Activated CD4-positive, alpha-beta T cell treated with anti-CD3 and anti-CD28 coated beads, Interleukin-2, amount 10 ng/mL, durations not matched to agents 24 days and 14 days (primary cell): ENCODE measurements at regions not wholly inside any gene's neighbourhood (a gene's known extent, or its start where the extent isn't known, plus 50 kb on each side); places are given as distances from the start of the nearest gene placed in this dataset.

Experiments used
- DNase-seq: peaks from one replicate; pipeline ENCODE4 v3.0.0; 2022
- H3K27ac Mint-ChIP-seq: one replicate; pipeline ENCODE4 v1.8.0; 2022; ENCODE audit warnings: mild to moderate bottlenecking, mixed read lengths
- H3K27me3 Mint-ChIP-seq: one replicate; pipeline ENCODE4 v1.8.0; 2022; ENCODE audit warnings: mixed read lengths
- H3K36me3 Mint-ChIP-seq: one replicate; pipeline ENCODE4 v1.8.0; 2022; ENCODE audit warnings: low read depth, mild to moderate bottlenecking, mixed read lengths
- H3K4me1 Mint-ChIP-seq: one replicate; pipeline ENCODE4 v1.8.0; 2021; ENCODE audit warnings: mixed read lengths
- H3K4me3 Mint-ChIP-seq: one replicate; pipeline ENCODE4 v1.8.0; 2022; ENCODE audit warnings: mild to moderate bottlenecking, moderate library complexity, mixed read lengths
- H3K9me3 Mint-ChIP-seq: one replicate; pipeline ENCODE4 v1.8.0; 2021; ENCODE audit warnings: mixed read lengths
- intact Hi-C: fragments of 100-400 bp; cut with micrococcal nuclease; formaldehyde crosslinking; loops from one replicate; pipeline ENCODE4 v1.15.1; 2023

GRCh38 chr15:97386940-97387339 is 573.6 kb upstream of the ARRDC4 start:
- no peaks in the 10 kb centered on the region for H3K4me1 Mint-ChIP-seq
- no peaks in the 10 kb centered on the region for H3K36me3 Mint-ChIP-seq
- H3K4me3 Mint-ChIP-seq: no peak overlapping the region
- H3K9me3 Mint-ChIP-seq: no peaks in the 10 kb centered on the region
- intact Hi-C loops: no loop called here
- H3K27me3 Mint-ChIP-seq: no peaks in the 10 kb centered on the region
- no peak overlapping the region for H3K27ac Mint-ChIP-seq
- DNase-seq: no peak

GRCh38 chr15:97401195-97401594 is 559.3 kb upstream of the ARRDC4 start:
- no peaks in the 10 kb centered on the region for H3K36me3 Mint-ChIP-seq
- no peaks in the 10 kb centered on the region for H3K9me3 Mint-ChIP-seq
- DNase-seq: no peak
- intact Hi-C loops: no loop called here
- no peak overlapping the region for H3K27ac Mint-ChIP-seq
- H3K4me1 Mint-ChIP-seq: no peaks in the 10 kb centered on the region
- no peaks in the 10 kb centered on the region for H3K27me3 Mint-ChIP-seq
- H3K4me3 Mint-ChIP-seq: no peak overlapping the region

GRCh38 chr15:97401970-97402369 is 558.5 kb upstream of the ARRDC4 start:
- no peak for DNase-seq
- Mint-ChIP-seq H3K27me3 (no peaks in the 10 kb centered on the region), H3K27ac (no peak overlapping the region), H3K4me1 (no peaks in the 10 kb centered on the region), H3K36me3 (no peaks in the 10 kb centered on the region), H3K4me3 (no peak overlapping the region), H3K9me3 (no peaks in the 10 kb centered on the region)
- intact Hi-C loops: no loop called here

GRCh38 chr15:97406841-97407240 is 553.7 kb upstream of the ARRDC4 start:
- Mint-ChIP-seq H3K4me1 (no peaks in the 10 kb centered on the region), H3K4me3 (no peak overlapping the region), H3K9me3 (no peaks in the 10 kb centered on the region), H3K27ac (no peak overlapping the region), H3K27me3 (no peaks in the 10 kb centered on the region), H3K36me3 (no peaks in the 10 kb centered on the region)
- intact Hi-C loops: no loop called here
- no peak for DNase-seq

GRCh38 chr15:97410897-97411575 is 549.5 kb upstream of the ARRDC4 start:
- no peaks in the 10 kb centered on the region for H3K4me1 Mint-ChIP-seq
- no peaks in the 10 kb centered on the region for H3K27me3 Mint-ChIP-seq
- H3K36me3 Mint-ChIP-seq: no peaks in the 10 kb centered on the region
- DNase-seq: no peak
- no peaks in the 10 kb centered on the region for H3K9me3 Mint-ChIP-seq
- intact Hi-C loops: no loop called here
- no peak overlapping the region for H3K27ac Mint-ChIP-seq
- no peak overlapping the region for H3K4me3 Mint-ChIP-seq

GRCh38 chr15:97420130-97420529 is 540.4 kb upstream of the ARRDC4 start:
- H3K36me3 Mint-ChIP-seq: no peaks in the 10 kb centered on the region
- H3K4me1 Mint-ChIP-seq: no peaks in the 10 kb centered on the region
- intact Hi-C loops: no loop called here
- no peaks in the 10 kb centered on the region for H3K9me3 Mint-ChIP-seq
- no peaks in the 10 kb centered on the region for H3K27me3 Mint-ChIP-seq
- no peak overlapping the region for H3K27ac Mint-ChIP-seq
- H3K4me3 Mint-ChIP-seq: no peak overlapping the region
- no peak for DNase-seq

- intact Hi-C loops: no loop called here
- Mint-ChIP-seq H3K4me1 (no peaks in the 10 kb centered on the region), H3K27ac (no peak overlapping the region), H3K36me3 (no peaks in the 10 kb centered on the region), H3K4me3 (no peak overlapping the region), H3K9me3 (no peaks in the 10 kb centered on the region), H3K27me3 (no peaks in the 10 kb centered on the region)
- DNase-seq: no peak
These were observed 534.9 kb upstream of the ARRDC4 start for GRCh38 chr15:97425596-97425995.

GRCh38 chr15:97443101-97443500 is 517.4 kb upstream of the ARRDC4 start:
- Mint-ChIP-seq H3K4me1 (no peaks in the 10 kb centered on the region), H3K36me3 (no peaks in the 10 kb centered on the region), H3K4me3 (no peak overlapping the region), H3K27me3 (no peaks in the 10 kb centered on the region), H3K27ac (no peak overlapping the region), H3K9me3 (peaks cover 6% of the 10 kb centered on the region)
- no peak for DNase-seq
- intact Hi-C loops: no loop called here

- Mint-ChIP-seq H3K4me1 (no peaks in the 10 kb centered on the region), H3K27me3 (no peaks in the 10 kb centered on the region), H3K27ac (no peak overlapping the region), H3K9me3 (peaks cover 6% of the 10 kb centered on the region), H3K4me3 (no peak overlapping the region), H3K36me3 (no peaks in the 10 kb centered on the region)
- intact Hi-C loops: no loop called here
- DNase-seq: no peak
These were observed 514.4 kb upstream of the ARRDC4 start for GRCh38 chr15:97446138-97446537.

GRCh38 chr15:97456521-97457202 is 503.8 kb upstream of the ARRDC4 start:
- H3K4me3 Mint-ChIP-seq: no peak overlapping the region
- no peaks in the 10 kb centered on the region for H3K27me3 Mint-ChIP-seq
- intact Hi-C loops: no loop called here
- H3K4me1 Mint-ChIP-seq: no peaks in the 10 kb centered on the region
- no peaks in the 10 kb centered on the region for H3K36me3 Mint-ChIP-seq
- no peak overlapping the region for H3K27ac Mint-ChIP-seq
- DNase-seq: no peak
- H3K9me3 Mint-ChIP-seq: no peaks in the 10 kb centered on the region

GRCh38 chr15:97457203-97457847 is 503.2 kb upstream of the ARRDC4 start:
- Mint-ChIP-seq H3K27ac (no peak overlapping the region), H3K9me3 (no peaks in the 10 kb centered on the region)

GRCh38 chr15:97459771-97460170 is 500.7 kb upstream of the ARRDC4 start:
- H3K4me1 Mint-ChIP-seq: no peaks in the 10 kb centered on the region
- no peaks in the 10 kb centered on the region for H3K36me3 Mint-ChIP-seq
- no peak overlapping the region for H3K27ac Mint-ChIP-seq
- no peak for DNase-seq
- intact Hi-C loops: no loop called here
- H3K9me3 Mint-ChIP-seq: no peaks in the 10 kb centered on the region
- no peak overlapping the region for H3K4me3 Mint-ChIP-seq
- H3K27me3 Mint-ChIP-seq: no peaks in the 10 kb centered on the region

More at GRCh38 chr15:97457203-97457847, 503.2 kb upstream of the ARRDC4 start:
- H3K27me3 Mint-ChIP-seq: no peaks in the 10 kb centered on the region
- H3K4me3 Mint-ChIP-seq: no peak overlapping the region
- intact Hi-C loops: no loop called here
- DNase-seq: no peak
- H3K4me1 Mint-ChIP-seq: no peaks in the 10 kb centered on the region
- H3K36me3 Mint-ChIP-seq: no peaks in the 10 kb centered on the region

- Mint-ChIP-seq H3K27ac (no peak overlapping the region), H3K4me1 (no peaks in the 10 kb centered on the region), H3K9me3 (no peaks in the 10 kb centered on the region), H3K36me3 (no peaks in the 10 kb centered on the region), H3K4me3 (no peak overlapping the region), H3K27me3 (no peaks in the 10 kb centered on the region)
- intact Hi-C loops: no loop called here
- no peak for DNase-seq
These were observed 499.3 kb upstream of the ARRDC4 start for GRCh38 chr15:97461226-97461625.

GRCh38 chr15:97463696-97464095 is 496.8 kb upstream of the ARRDC4 start:
- no peaks in the 10 kb centered on the region for H3K36me3 Mint-ChIP-seq
- H3K27me3 Mint-ChIP-seq: no peaks in the 10 kb centered on the region
- no peak for DNase-seq
- no peak overlapping the region for H3K4me3 Mint-ChIP-seq
- no peaks in the 10 kb centered on the region for H3K4me1 Mint-ChIP-seq
- H3K27ac Mint-ChIP-seq: no peak overlapping the region
- no peaks in the 10 kb centered on the region for H3K9me3 Mint-ChIP-seq
- intact Hi-C loops: no loop called here
